GM23248 (cell line): ENCODE measurements at regions not wholly inside any gene's neighbourhood (a gene's known extent, or its start where the extent isn't known, plus 50 kb on each side); places are given as distances from the start of the nearest gene placed in this dataset.

Source experiments
- DNase-seq: peaks from one replicate; pipeline ENCODE4 v3.0.0-alpha.2; 2015
- H2AFZ ChIP-seq: fragments of 200-600 bp; sonication (generic); 2 replicates; pipeline ENCODE4 v1.6.1; 2016; ENCODE audit warnings: antibody characterized with exemption
- H3F3A ChIP-seq: fragments of 200-600 bp; sonication (generic); 2 replicates; pipeline ENCODE4 v1.6.1; 2016; ENCODE audit warnings: mild to moderate bottlenecking, antibody characterized with exemption, mixed run types; ENCODE audit not compliant: insufficient read depth
- H3K27ac ChIP-seq: fragments of 200-600 bp; sonication (generic); 2 replicates; pipeline ENCODE4 v1.5.1; 2016; ENCODE audit warnings: mild to moderate bottlenecking
- H3K27me3 ChIP-seq: fragments of 200-600 bp; sonication (generic); replicated peaks from 2 replicates; pipeline ENCODE4 v1.6.1; 2016; ENCODE audit warnings: mild to moderate bottlenecking; ENCODE audit not compliant: insufficient read depth
- H3K36me3 ChIP-seq: fragments of 200-600 bp; sonication (generic); 2 replicates; pipeline ENCODE4 v1.6.1; 2016; ENCODE audit warnings: low read depth, mild to moderate bottlenecking
- H3K4me1 ChIP-seq: fragments of 200-600 bp; sonication (generic); 2 replicates; pipeline ENCODE4 v1.6.1; 2016; ENCODE audit warnings: mild to moderate bottlenecking; ENCODE audit not compliant: insufficient read depth
- H3K4me2 ChIP-seq: fragments of 200-600 bp; sonication (generic); one replicate; pipeline ENCODE4 v1.6.1; 2016; ENCODE audit warnings: mild to moderate bottlenecking; ENCODE audit not compliant: unreplicated experiment
- H3K4me3 ChIP-seq: fragments of 200-600 bp; sonication (generic); 2 replicates; pipeline ENCODE4 v1.5.1; 2016; ENCODE audit warnings: mild to moderate bottlenecking
- H3K79me2 ChIP-seq: fragments of 200-600 bp; sonication (generic); 2 replicates; pipeline ENCODE4 v1.6.1; 2016; ENCODE audit warnings: mild to moderate bottlenecking; ENCODE audit not compliant: insufficient read depth
- H3K9ac ChIP-seq: fragments of 200-600 bp; sonication (generic); 2 replicates; pipeline ENCODE4 v1.6.1; 2016; ENCODE audit warnings: mild to moderate bottlenecking
- H3K9me2 ChIP-seq: fragments of 200-600 bp; sonication (generic); 2 replicates; pipeline ENCODE4 v1.6.1; 2016; ENCODE audit warnings: mixed run types, mild to moderate bottlenecking, moderate library complexity; ENCODE audit not compliant: insufficient read depth
- H3K9me3 ChIP-seq: fragments of 200-600 bp; sonication (generic); one replicate; pipeline ENCODE4 v1.6.1; 2017; ENCODE audit warnings: low read depth
- H4K20me1 ChIP-seq: fragments of 200-600 bp; sonication (generic); 2 replicates; pipeline ENCODE4 v1.6.0; 2016; ENCODE audit not compliant: insufficient read depth
- EZH2 ChIP-seq: fragments of 200-600 bp; sonication (generic); IDR thresholded peaks from 2 replicates; pipeline ENCODE4 v1.6.1; 2018; ENCODE audit warnings: antibody characterized with exemption, mild to moderate bottlenecking; ENCODE audit not compliant: insufficient read depth, poor library complexity, severe bottlenecking
- EZH2phosphoT487 ChIP-seq: fragments of 200-600 bp; sonication (generic); IDR thresholded peaks from 2 replicates; pipeline ENCODE4 v1.6.1; 2018; ENCODE audit warnings: antibody characterized with exemption, moderate library complexity, mild to moderate bottlenecking, low read depth; ENCODE audit not compliant: insufficient read depth
- WGBS, 2 experiments: methylation state at CpG; one replicate each; pipeline ENCODE4 v1.1.6; 2015 to 2017; ENCODE audit warnings: low lambda C conversion rate in 2 of 2, low coverage in 1 of 2; ENCODE audit errors: missing lambda C conversion rate in 2 of 2; 5-methylcytosine and 5-hydroxymethylcytosine counted together
- in situ Hi-C: fragments of 300-500 bp; cut with MboI; formaldehyde crosslinking; loops from 2 replicates; pipeline ENCODE4 v1.15.0; 2020

DNA sequence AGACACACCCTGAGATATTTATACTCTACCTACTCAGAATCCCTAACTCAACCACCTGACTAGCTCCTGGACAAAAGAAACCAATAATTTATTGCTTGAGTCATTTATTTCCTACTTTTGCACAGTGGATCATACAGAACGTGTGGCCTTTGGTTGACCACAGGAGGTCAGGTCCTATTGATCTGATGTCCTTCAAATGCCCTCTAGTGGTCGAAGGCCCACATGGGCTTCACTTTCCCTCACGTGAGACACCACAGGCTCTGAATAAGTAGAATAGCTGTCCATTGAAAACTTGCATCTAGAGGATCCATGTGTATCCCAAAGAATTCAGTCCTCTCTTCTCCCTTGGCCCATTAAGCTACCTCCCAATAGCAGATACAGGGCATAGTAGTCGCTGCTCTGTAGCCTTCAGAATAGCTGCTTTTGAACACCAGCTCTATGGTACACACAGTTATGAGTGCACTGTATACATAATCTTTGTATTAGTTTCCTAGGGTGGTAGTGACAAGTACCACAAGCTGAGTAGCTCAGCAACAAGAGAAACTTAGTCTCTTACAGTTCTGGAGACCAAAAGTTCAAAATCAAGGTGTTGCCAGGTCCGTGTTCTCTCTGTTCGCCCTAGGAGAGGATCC is 177.6 kb upstream of the SMARCA2 start:
- in situ Hi-C loops: no loop called here
- H3K4me2 ChIP-seq: no peak overlapping the region
- no peaks in the 10 kb centered on the region for H3K9me2 ChIP-seq
- no peaks in the 10 kb centered on the region for H3F3A ChIP-seq
- no peaks in the 10 kb centered on the region for H4K20me1 ChIP-seq
- H3K27ac ChIP-seq: no peak overlapping the region
- H3K79me2 ChIP-seq: no peaks in the 10 kb centered on the region
- H3K4me1 ChIP-seq: no peaks in the 10 kb centered on the region
- no peaks in the 10 kb centered on the region for H3K9me3 ChIP-seq
- H3K9ac ChIP-seq: no peak overlapping the region
- peak; percentile 40 for DNase-seq
- no peak overlapping the region for H3K4me3 ChIP-seq
- no peak for TF ChIP-seq EZH2phosphoT487
- no peak for TF ChIP-seq EZH2
- no peak overlapping the region for H2AFZ ChIP-seq
- 31 to 41% methylated on average over 6 of the region's 6 CpGs for WGBS, 2 experiments
- H3K27me3 ChIP-seq: no peaks in the 10 kb centered on the region
- no peaks in the 10 kb centered on the region for H3K36me3 ChIP-seq

DNA sequence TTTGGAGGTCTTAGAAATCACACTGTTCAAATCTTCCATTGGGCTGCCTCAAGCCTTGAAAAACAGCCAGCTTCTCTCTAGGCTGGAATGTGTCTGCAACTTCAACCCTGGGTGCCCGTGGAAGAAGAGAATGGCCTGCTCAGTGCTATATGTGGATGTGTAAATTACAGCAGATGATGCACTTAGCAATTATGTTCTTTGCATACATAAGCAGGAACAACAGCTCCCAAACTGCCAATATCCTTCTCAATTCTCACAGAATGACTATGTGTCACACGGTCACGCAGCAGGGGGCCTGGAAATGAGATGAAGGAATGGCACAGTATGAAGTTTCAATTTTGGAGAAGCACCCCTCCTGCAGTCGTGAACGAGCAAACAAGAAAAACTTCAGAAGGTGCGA is 175.2 kb upstream of the SMARCA2 start:
- no peaks in the 10 kb centered on the region for H3F3A ChIP-seq
- H3K27me3 ChIP-seq: no peaks in the 10 kb centered on the region
- no peaks in the 10 kb centered on the region for H3K4me1 ChIP-seq
- H3K4me2 ChIP-seq: no peak overlapping the region
- no peaks in the 10 kb centered on the region for H3K9me2 ChIP-seq
- DNase-seq: no peak
- no peaks in the 10 kb centered on the region for H3K36me3 ChIP-seq
- H3K27ac ChIP-seq: no peak overlapping the region
- WGBS, 2 experiments: 50 to 56% methylated on average over 6 of the region's 6 CpGs
- H3K9ac ChIP-seq: no peak overlapping the region
- H3K9me3 ChIP-seq: no peaks in the 10 kb centered on the region
- H3K4me3 ChIP-seq: no peak overlapping the region
- H4K20me1 ChIP-seq: no peaks in the 10 kb centered on the region
- in situ Hi-C loops: no loop called here
- H2AFZ ChIP-seq: no peak overlapping the region
- no peak for TF ChIP-seq EZH2
- TF ChIP-seq EZH2phosphoT487: no peak
- no peaks in the 10 kb centered on the region for H3K79me2 ChIP-seq

DNA sequence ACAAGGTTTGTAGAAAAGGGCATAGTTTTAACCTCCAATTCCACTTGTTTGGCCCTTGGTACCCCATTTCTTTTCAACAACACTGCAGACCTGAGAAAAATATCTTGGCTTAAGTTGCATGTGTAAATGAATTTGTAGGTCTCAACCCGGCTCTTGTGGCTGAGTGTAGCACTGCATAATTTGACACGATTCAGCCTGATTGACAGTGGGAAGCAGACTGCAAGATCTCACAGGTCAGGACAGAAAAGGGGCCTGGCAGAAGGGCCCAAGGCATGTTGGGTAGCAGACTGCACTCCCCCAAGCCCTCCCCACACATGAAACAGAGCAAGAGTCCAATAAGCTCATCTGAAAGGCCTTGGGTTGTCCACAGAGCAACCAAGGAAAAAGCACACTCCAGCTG is 169.7 kb upstream of the SMARCA2 start:
- Histone ChIP-seq H3K27ac (no peak overlapping the region), H3K79me2 (no peaks in the 10 kb centered on the region), H3K9ac (no peak overlapping the region), H3K9me2 (no peaks in the 10 kb centered on the region), H4K20me1 (no peaks in the 10 kb centered on the region), H3K4me2 (no peak overlapping the region), H3K36me3 (no peaks in the 10 kb centered on the region), H3K4me3 (no peak overlapping the region), H3K4me1 (no peaks in the 10 kb centered on the region), H3K9me3 (no peaks in the 10 kb centered on the region), H3K27me3 (no peaks in the 10 kb centered on the region), H2AFZ (no peak overlapping the region), H3F3A (no peaks in the 10 kb centered on the region)
- TF ChIP-seq EZH2 (no peak), EZH2phosphoT487 (no peak)
- in situ Hi-C loops: no loop called here
- WGBS, 2 experiments: 18 to 23% methylated on average over 2 of the region's 2 CpGs
- DNase-seq: no peak

DNA sequence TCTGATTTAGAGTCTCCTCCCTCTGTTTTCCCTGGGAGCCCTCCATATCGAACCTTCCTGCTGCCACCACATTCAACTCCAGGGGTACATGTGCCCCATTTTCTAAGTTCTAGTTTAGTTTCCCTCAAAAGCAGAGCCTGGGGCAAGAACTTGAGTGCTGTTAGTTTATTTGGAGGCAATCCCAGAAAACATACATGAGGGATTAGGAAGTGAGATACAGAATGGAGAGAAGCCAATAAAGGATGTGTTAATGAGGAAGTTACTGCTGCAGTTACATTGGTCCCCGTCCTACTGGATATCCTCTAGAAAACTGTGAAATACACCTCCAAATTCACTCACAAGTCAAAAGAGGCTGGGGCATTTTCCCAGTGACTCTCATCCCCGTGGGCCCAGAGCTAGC is 159.4 kb upstream of the SMARCA2 start:
- no peaks in the 10 kb centered on the region for H4K20me1 ChIP-seq
- H3K9me2 ChIP-seq: no peaks in the 10 kb centered on the region
- no peaks in the 10 kb centered on the region for H3K27me3 ChIP-seq
- TF ChIP-seq EZH2phosphoT487 (no peak), EZH2 (no peak)
- in situ Hi-C loops: no loop called here
- H3K36me3 ChIP-seq: no peaks in the 10 kb centered on the region
- H3K4me1 ChIP-seq: no peaks in the 10 kb centered on the region
- no peak overlapping the region for H3K9ac ChIP-seq
- no peaks in the 10 kb centered on the region for H3F3A ChIP-seq
- no peaks in the 10 kb centered on the region for H3K9me3 ChIP-seq
- no peak overlapping the region for H3K27ac ChIP-seq
- no peak overlapping the region for H3K4me3 ChIP-seq
- H3K79me2 ChIP-seq: no peaks in the 10 kb centered on the region
- WGBS, 2 experiments: 20 to 25% methylated on average over 3 of the region's 3 CpGs
- DNase-seq: no peak
- H3K4me2 ChIP-seq: no peak overlapping the region
- no peak overlapping the region for H2AFZ ChIP-seq

GRCh38 chr9:1857808-1858207 is 157.3 kb upstream of the SMARCA2 start:
- H3K4me1 ChIP-seq: no peaks in the 10 kb centered on the region
- H3K27ac ChIP-seq: no peak overlapping the region
- H3K27me3 ChIP-seq: no peaks in the 10 kb centered on the region
- H3K4me2 ChIP-seq: no peak overlapping the region
- no peaks in the 10 kb centered on the region for H3K9me3 ChIP-seq
- H3F3A ChIP-seq: no peaks in the 10 kb centered on the region
- DNase-seq: no peak
- no peak overlapping the region for H3K4me3 ChIP-seq
- H2AFZ ChIP-seq: no peak overlapping the region
- no peaks in the 10 kb centered on the region for H3K79me2 ChIP-seq
- no peaks in the 10 kb centered on the region for H3K9me2 ChIP-seq
- no peak for TF ChIP-seq EZH2phosphoT487
- H4K20me1 ChIP-seq: no peaks in the 10 kb centered on the region
- in situ Hi-C loops: no loop called here
- no peak overlapping the region for H3K9ac ChIP-seq
- WGBS, 2 experiments: 29 to 37% methylated on average over 3 of the region's 3 CpGs
- no peaks in the 10 kb centered on the region for H3K36me3 ChIP-seq
